ENCODE measurements at regions not wholly inside any gene's neighbourhood (a gene's known extent, or its start where the extent isn't known, plus 50 kb on each side); places are given as distances from the start of the nearest gene placed in this dataset.

DNA sequence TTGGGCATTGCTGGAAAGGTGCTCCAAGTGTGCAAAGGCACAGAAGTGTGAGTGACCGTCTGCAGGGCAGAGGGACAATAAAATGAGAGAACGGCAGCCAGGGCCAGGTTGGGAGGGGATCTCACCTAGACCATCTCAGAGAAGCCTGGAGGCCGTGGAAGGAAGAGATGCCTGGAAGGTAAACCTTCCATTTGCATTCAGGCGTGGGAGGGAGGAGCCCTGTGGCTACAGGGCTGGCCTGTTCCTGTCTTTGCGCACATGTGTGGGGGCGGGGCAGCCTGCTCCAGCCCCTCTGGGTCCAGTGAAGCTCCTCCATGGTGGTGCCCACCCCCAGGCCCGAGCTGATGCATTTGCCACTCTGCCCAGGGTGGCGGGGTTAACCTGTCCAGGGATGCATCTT is 473.6 kb upstream of the MGMT start:
- H3K9ac ChIP-seq (ENCODE audit: low read length): no peak overlapping the region
- BruUV-seq (replicated peaks): no TSS peak
- H3K4me1 ChIP-seq (ENCODE audit: control insufficient read depth in 1 of 2, insufficient read depth in 2 of 2, low read length in 2 of 2): no peaks in the 10 kb centered on the region
- H3K4me3 ChIP-seq (replicated peaks in 1 of 2; ENCODE audit: low read depth in 1 of 2, low read length in 2 of 2): no peak overlapping the region
- no peaks in the 10 kb centered on the region for H3K36me3 ChIP-seq (ENCODE audit: control insufficient read depth in 1 of 2, insufficient read depth in 2 of 2, low read length in 2 of 2)
- intact Hi-C loops (cut with micrococcal nuclease): no loop called here
- no peak overlapping the region for H2AFZ ChIP-seq (ENCODE audit: low read depth, low read length, poor library complexity, severe bottlenecking)
- H3K9me3 ChIP-seq (ENCODE audit: control insufficient read depth in 1 of 2, insufficient read depth in 1 of 2, low read depth in 1 of 2, low read length in 2 of 2): no peaks in the 10 kb centered on the region; a peak in 1 of 4 replicates
- ChIA-PET RAD21 (ENCODE audit: low non-redundant PET in 1 of 2, low total read pairs in 2 of 2, uncharacterized antibody in 2 of 2, unreplicated experiment in 2 of 2) (no interaction called here), POLR2A (no interaction called here), CTCF (no interaction called here)
- no peaks in the 10 kb centered on the region for H3K9me2 ChIP-seq (ENCODE audit: insufficient read depth)
- ATAC-seq: no peak
- no peak overlapping the region for H3K27ac ChIP-seq (ENCODE audit: low read depth, low read length)
- no peak overlapping the region for H3K4me2 ChIP-seq (ENCODE audit: low read length)
- no peaks in the 10 kb centered on the region for H3K79me2 ChIP-seq (ENCODE audit: insufficient read depth, low read length)
- no peak for DNase-seq (ENCODE audit: low read depth, low spot score)
- no peaks in the 10 kb centered on the region for H4K20me1 ChIP-seq (ENCODE audit: insufficient read depth)
- peaks cover 7% of the 10 kb centered on the region; the same call in 1 of the 2 replicates for H3K27me3 ChIP-seq (ENCODE audit: insufficient read depth, low read length)
- TF ChIP-seq CEBPB (IDR thresholded peaks at IDR 0.05; ENCODE audit: low read depth): no peak
- TF ChIP-seq EZH2 (IDR thresholded peaks at IDR 0.05): no peak
- TF ChIP-seq SP1 (IDR thresholded peaks at IDR 0.05; ENCODE audit: low read depth): no peak
- TF ChIP-seq, protein P1, sequence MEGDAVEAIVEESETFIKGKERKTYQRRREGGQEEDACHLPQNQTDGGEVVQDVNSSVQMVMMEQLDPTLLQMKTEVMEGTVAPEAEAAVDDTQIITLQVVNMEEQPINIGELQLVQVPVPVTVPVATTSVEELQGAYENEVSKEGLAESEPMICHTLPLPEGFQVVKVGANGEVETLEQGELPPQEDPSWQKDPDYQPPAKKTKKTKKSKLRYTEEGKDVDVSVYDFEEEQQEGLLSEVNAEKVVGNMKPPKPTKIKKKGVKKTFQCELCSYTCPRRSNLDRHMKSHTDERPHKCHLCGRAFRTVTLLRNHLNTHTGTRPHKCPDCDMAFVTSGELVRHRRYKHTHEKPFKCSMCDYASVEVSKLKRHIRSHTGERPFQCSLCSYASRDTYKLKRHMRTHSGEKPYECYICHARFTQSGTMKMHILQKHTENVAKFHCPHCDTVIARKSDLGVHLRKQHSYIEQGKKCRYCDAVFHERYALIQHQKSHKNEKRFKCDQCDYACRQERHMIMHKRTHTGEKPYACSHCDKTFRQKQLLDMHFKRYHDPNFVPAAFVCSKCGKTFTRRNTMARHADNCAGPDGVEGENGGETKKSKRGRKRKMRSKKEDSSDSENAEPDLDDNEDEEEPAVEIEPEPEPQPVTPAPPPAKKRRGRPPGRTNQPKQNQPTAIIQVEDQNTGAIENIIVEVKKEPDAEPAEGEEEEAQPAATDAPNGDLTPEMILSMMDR (IDR thresholded peaks at IDR 0.05 in 2 of 3, conservative IDR thresholded peaks at IDR 0.05 in 1 of 3; ENCODE audit: borderline replicate concordance in 1 of 3, insufficient read depth in 1 of 3, low read depth in 2 of 3, low read length in 2 of 3): no peak
- no peak for TF ChIP-seq ZFX (IDR thresholded peaks at IDR 0.05)
- no peak for TF ChIP-seq TCF7L2 (IDR thresholded peaks at IDR 0.05; ENCODE audit: borderline replicate concordance, extremely low read depth, insufficient read depth, insufficient read length)
- no peak for TF ChIP-seq JUND (IDR thresholded peaks at IDR 0.05)
- no peak for TF ChIP-seq YY1 (IDR thresholded peaks at IDR 0.05; ENCODE audit: extremely low read depth, insufficient replicate concordance, low read depth, low read length)
- no peak for TF ChIP-seq ZNF274 (IDR thresholded peaks at IDR 0.05; ENCODE audit: low read depth, low read length)
